ENCODE measurements at regions not wholly inside any gene's neighbourhood (a gene's known extent, or its start where the extent isn't known, plus 50 kb on each side); places are given as distances from the start of the nearest gene placed in this dataset.

DNA sequence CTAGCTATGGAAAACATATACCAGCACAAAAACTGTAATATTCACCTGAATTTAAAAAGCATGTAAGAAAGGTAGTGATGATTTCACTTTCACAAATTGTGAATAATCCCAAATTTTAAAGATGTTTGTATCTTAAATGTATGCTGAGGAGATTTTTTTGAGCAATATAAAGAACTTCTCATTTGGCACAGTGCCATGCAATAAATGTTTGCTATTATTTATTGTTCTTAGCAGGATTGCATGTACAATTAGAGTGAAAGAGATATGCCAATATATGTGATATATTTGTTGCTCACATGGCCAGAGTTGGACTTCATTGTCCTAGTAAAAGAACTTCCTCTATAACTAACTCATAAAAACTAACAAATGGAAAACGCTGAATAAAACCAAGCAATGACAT, 895.1 kb upstream of the KCND2 start:
- no CpG with 5 or more reads among the region's 1 CpG for WGBS (ENCODE audit: insufficient coverage)
- H3K4me1 ChIP-seq (ENCODE audit: control insufficient read depth, insufficient read depth, low read length): no peaks in the 10 kb centered on the region
- H3K36me3 ChIP-seq (ENCODE audit: control insufficient read depth, insufficient read depth, low read length): no peaks in the 10 kb centered on the region

GRCh38 chr7:119382726-119383125, 890.2 kb upstream of the KCND2 start:
- no peaks in the 10 kb centered on the region for H3K27me3 ChIP-seq (ENCODE audit: control insufficient read depth, insufficient read depth, low read length)
- DNase-seq: no peak
- no peaks in the 10 kb centered on the region for H3K4me1 ChIP-seq (ENCODE audit: control insufficient read depth, insufficient read depth, low read length)
- H3K9me3 ChIP-seq (replicated peaks; ENCODE audit: control insufficient read depth, low read depth, low read length): no peaks in the 10 kb centered on the region
- no peak overlapping the region for H3K4me3 ChIP-seq (ENCODE audit: low read length)
- H3K36me3 ChIP-seq (ENCODE audit: control insufficient read depth, insufficient read depth, low read length): no peaks in the 10 kb centered on the region
- no peak overlapping the region for H3K27ac ChIP-seq (ENCODE audit: low read length)

More for the DNA sequence above, 895.1 kb upstream of the KCND2 start:
- DNase-seq: no peak
- Histone ChIP-seq H3K9me3 (replicated peaks; ENCODE audit: control insufficient read depth, low read depth, low read length) (no peaks in the 10 kb centered on the region), H3K27me3 (ENCODE audit: control insufficient read depth, insufficient read depth, low read length) (no peaks in the 10 kb centered on the region), H3K27ac (ENCODE audit: low read length) (no peak overlapping the region), H3K4me3 (ENCODE audit: low read length) (no peak overlapping the region)

GRCh38 chr7:119395024-119395423, 878.0 kb upstream of the KCND2 start:
- no CpG with 5 or more reads among the region's 2 CpGs for WGBS (ENCODE audit: insufficient coverage)
- no peak for DNase-seq
- Histone ChIP-seq H3K27ac (ENCODE audit: low read length) (no peak overlapping the region), H3K4me3 (ENCODE audit: low read length) (no peak overlapping the region), H3K4me1 (ENCODE audit: control insufficient read depth, insufficient read depth, low read length) (no peaks in the 10 kb centered on the region), H3K9me3 (replicated peaks; ENCODE audit: control insufficient read depth, low read depth, low read length) (no peaks in the 10 kb centered on the region), H3K36me3 (ENCODE audit: control insufficient read depth, insufficient read depth, low read length) (no peaks in the 10 kb centered on the region), H3K27me3 (ENCODE audit: control insufficient read depth, insufficient read depth, low read length) (no peaks in the 10 kb centered on the region)

DNA sequence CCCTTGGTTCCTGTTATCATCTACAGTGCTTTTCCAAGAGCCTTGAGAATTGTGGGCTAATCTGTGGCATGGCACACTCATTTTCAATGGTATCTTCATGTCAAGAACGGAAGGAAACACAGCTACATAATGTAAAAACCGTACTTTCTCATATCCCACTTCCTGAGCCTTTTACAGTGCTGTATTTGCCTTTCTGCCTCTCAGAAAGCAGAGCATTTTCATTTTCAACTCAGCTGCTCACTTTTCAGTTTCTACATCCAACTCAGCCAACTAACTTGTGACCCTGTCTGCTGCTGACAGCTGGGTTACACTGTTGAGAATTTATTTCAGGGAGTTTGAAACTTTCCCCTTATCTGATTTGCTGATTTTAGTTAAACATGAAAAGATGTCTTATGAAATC, 875.8 kb upstream of the KCND2 start:
- 50% methylated on average over 1 of the region's 2 CpGs for WGBS (ENCODE audit: insufficient coverage)
- no peak for DNase-seq

GRCh38 chr7:119408596-119408995, 864.4 kb upstream of the KCND2 start:
- peaks cover 1% of the 10 kb centered on the region for H3K9me3 ChIP-seq (replicated peaks; ENCODE audit: control insufficient read depth, low read depth, low read length)
- no CpG with 5 or more reads among the region's 1 CpG for WGBS (ENCODE audit: insufficient coverage)
- H3K27me3 ChIP-seq (ENCODE audit: control insufficient read depth, insufficient read depth, low read length): no peaks in the 10 kb centered on the region
- no peak overlapping the region for H3K4me3 ChIP-seq (ENCODE audit: low read length)
- no peak overlapping the region for H3K27ac ChIP-seq (ENCODE audit: low read length)
- DNase-seq: no peak
- no peaks in the 10 kb centered on the region for H3K36me3 ChIP-seq (ENCODE audit: control insufficient read depth, insufficient read depth, low read length)
- no peaks in the 10 kb centered on the region for H3K4me1 ChIP-seq (ENCODE audit: control insufficient read depth, insufficient read depth, low read length)

More for the DNA sequence above, 875.8 kb upstream of the KCND2 start:
- Histone ChIP-seq H3K4me3 (ENCODE audit: low read length) (no peak overlapping the region), H3K36me3 (ENCODE audit: control insufficient read depth, insufficient read depth, low read length) (no peaks in the 10 kb centered on the region), H3K9me3 (replicated peaks; ENCODE audit: control insufficient read depth, low read depth, low read length) (no peaks in the 10 kb centered on the region), H3K27ac (ENCODE audit: low read length) (no peak overlapping the region), H3K27me3 (ENCODE audit: control insufficient read depth, insufficient read depth, low read length) (no peaks in the 10 kb centered on the region), H3K4me1 (ENCODE audit: control insufficient read depth, insufficient read depth, low read length) (no peaks in the 10 kb centered on the region)

DNA sequence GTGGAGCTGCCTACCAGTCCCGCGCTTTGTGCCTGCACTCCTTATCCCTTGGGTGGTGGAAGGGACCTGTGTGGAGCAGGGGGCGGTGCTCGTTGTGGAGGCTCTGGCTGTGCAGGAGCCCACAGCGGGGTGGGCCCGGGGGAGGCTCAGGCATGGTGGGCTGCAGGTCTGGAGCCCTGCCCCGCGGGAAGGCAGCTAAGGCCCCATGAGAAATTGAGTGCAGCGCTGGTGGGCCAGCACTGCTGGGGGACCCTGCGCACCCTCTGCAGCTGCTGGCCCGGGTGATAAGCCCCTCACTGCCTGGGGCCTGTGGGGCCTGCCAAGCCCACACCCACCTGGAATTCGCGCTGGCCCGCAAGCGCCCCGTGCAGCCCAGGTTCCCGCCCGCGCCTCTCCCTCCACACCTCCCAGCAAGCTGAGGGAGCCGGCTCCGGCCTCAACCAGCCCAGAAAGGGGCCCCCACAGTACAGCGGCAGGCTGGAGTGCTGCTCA, 859.6 kb upstream of the KCND2 start:
- no peaks in the 10 kb centered on the region for H3K4me1 ChIP-seq (ENCODE audit: control insufficient read depth, insufficient read depth, low read length)
- 89% methylated on average over 12 of the region's 22 CpGs for WGBS (ENCODE audit: insufficient coverage)
- H3K27me3 ChIP-seq (ENCODE audit: control insufficient read depth, insufficient read depth, low read length): no peaks in the 10 kb centered on the region
- no peaks in the 10 kb centered on the region for H3K36me3 ChIP-seq (ENCODE audit: control insufficient read depth, insufficient read depth, low read length)
- peaks cover 2% of the 10 kb centered on the region for H3K9me3 ChIP-seq (replicated peaks; ENCODE audit: control insufficient read depth, low read depth, low read length)
- no peak for DNase-seq
- H3K4me3 ChIP-seq (ENCODE audit: low read length): no peak overlapping the region
- no peak overlapping the region for H3K27ac ChIP-seq (ENCODE audit: low read length)

DNA sequence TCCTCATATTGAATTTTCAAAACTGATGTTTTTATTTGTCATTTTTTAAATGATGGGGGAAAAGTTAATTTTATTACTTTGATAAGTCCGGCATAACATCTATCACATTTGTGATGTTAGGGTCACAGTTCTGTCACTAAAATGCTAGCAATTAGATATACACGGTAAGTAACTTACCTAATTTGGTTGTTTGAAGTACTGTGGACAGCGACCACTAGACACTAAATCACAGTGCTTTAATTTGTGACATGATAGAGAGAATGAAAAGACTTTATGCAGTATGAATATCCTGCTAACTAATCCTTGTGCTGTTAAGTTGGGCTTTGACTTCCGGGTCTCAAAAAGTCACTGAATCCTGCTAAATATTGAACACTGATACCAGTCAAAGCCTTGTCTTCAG, 857.3 kb upstream of the KCND2 start:
- no peak for DNase-seq
- no CpG with 5 or more reads among the region's 4 CpGs for WGBS (ENCODE audit: insufficient coverage)
- H3K4me1 ChIP-seq (ENCODE audit: control insufficient read depth, insufficient read depth, low read length): no peaks in the 10 kb centered on the region
- H3K4me3 ChIP-seq (ENCODE audit: low read length): no peak overlapping the region
- H3K27ac ChIP-seq (ENCODE audit: low read length): no peak overlapping the region
- no peaks in the 10 kb centered on the region for H3K27me3 ChIP-seq (ENCODE audit: control insufficient read depth, insufficient read depth, low read length)
- H3K9me3 ChIP-seq (replicated peaks; ENCODE audit: control insufficient read depth, low read depth, low read length): peaks cover 2% of the 10 kb centered on the region
- H3K36me3 ChIP-seq (ENCODE audit: control insufficient read depth, insufficient read depth, low read length): no peaks in the 10 kb centered on the region

DNA sequence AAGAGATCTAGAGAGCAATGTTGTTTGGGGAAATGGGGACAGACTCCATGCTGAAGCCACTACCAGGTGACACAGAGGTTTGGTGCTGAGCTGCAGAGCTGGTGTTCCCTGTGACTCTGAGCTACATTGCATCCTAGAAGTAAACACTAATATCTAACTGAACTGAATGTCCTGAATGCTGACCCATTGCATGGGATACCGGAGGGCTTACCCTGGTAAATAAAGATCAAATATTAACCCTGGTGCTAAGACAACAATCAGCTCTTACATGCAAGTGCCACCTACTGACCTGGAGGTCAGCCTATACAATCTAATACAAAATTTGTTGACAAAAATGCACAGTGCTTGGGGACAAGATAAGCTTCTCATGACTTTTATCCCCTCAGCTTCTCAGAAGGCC, 851.3 kb upstream of the KCND2 start:
- Histone ChIP-seq H3K27me3 (ENCODE audit: control insufficient read depth, insufficient read depth, low read length) (no peaks in the 10 kb centered on the region), H3K36me3 (ENCODE audit: control insufficient read depth, insufficient read depth, low read length) (no peaks in the 10 kb centered on the region), H3K27ac (ENCODE audit: low read length) (no peak overlapping the region), H3K9me3 (replicated peaks; ENCODE audit: control insufficient read depth, low read depth, low read length) (no peaks in the 10 kb centered on the region), H3K4me3 (ENCODE audit: low read length) (no peak overlapping the region), H3K4me1 (ENCODE audit: control insufficient read depth, insufficient read depth, low read length) (no peaks in the 10 kb centered on the region)
- DNase-seq: no peak
- 80% methylated on average over 1 of the region's 1 CpG for WGBS (ENCODE audit: insufficient coverage)

- no peaks in the 10 kb centered on the region for H3K9me3 ChIP-seq (replicated peaks; ENCODE audit: control insufficient read depth, low read depth, low read length)
- H3K36me3 ChIP-seq (ENCODE audit: control insufficient read depth, insufficient read depth, low read length): no peaks in the 10 kb centered on the region
- no peaks in the 10 kb centered on the region for H3K4me1 ChIP-seq (ENCODE audit: control insufficient read depth, insufficient read depth, low read length)
- H3K27me3 ChIP-seq (ENCODE audit: control insufficient read depth, insufficient read depth, low read length): no peaks in the 10 kb centered on the region
- no peak overlapping the region for H3K27ac ChIP-seq (ENCODE audit: low read length)
- no peak for DNase-seq
- WGBS (ENCODE audit: insufficient coverage): no CpG with 5 or more reads among the region's 2 CpGs
- no peak overlapping the region for H3K4me3 ChIP-seq (ENCODE audit: low read length)
These were observed 836.1 kb upstream of the KCND2 start for GRCh38 chr7:119436882-119437281.

DNA sequence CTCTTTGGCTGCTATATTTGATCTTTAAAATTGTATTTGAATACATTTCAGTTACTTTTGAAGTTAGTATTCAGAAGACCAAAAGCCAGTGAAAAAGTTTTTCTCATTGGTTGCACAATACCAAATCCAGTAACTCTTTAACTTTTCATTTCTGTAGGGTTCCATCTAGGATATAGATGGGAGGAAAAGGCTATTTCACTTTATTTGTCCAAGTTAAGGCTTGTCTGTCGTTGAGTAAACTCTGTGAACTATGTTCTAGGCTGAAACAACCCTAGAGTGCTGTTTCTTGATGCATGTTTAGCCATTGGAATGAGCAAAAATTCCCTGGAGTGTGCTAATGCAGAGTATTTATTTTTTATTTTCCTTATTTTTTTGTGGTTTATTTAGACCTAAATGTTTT, 834.7 kb upstream of the KCND2 start:
- Histone ChIP-seq H3K4me3 (ENCODE audit: low read length) (no peak overlapping the region), H3K27me3 (ENCODE audit: control insufficient read depth, insufficient read depth, low read length) (no peaks in the 10 kb centered on the region), H3K9me3 (replicated peaks; ENCODE audit: control insufficient read depth, low read depth, low read length) (no peaks in the 10 kb centered on the region), H3K4me1 (ENCODE audit: control insufficient read depth, insufficient read depth, low read length) (no peaks in the 10 kb centered on the region), H3K27ac (ENCODE audit: low read length) (no peak overlapping the region), H3K36me3 (ENCODE audit: control insufficient read depth, insufficient read depth, low read length) (no peaks in the 10 kb centered on the region)
- no CpG with 5 or more reads among the region's 1 CpG for WGBS (ENCODE audit: insufficient coverage)
- no peak for DNase-seq

DNA sequence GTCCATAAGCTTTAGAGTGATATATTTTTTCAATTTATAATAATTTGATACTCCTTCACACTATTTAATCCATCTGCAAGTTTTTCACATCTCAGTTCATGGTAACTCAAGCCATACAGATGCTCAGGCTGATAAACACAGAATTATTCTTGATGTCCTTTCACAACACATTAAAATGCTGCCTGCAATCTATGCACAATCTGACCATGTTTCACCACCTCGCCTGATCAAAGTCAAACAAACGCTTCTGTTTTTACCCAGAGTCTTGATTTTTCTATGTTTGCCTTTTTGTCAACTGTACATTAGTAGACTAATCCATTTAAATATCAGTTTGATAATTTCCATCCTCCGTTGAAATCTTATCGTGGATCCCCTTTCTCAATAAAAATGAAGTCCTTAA, 833.8 kb upstream of the KCND2 start:
- Histone ChIP-seq H3K27ac (ENCODE audit: low read length) (no peak overlapping the region), H3K27me3 (ENCODE audit: control insufficient read depth, insufficient read depth, low read length) (no peaks in the 10 kb centered on the region), H3K36me3 (ENCODE audit: control insufficient read depth, insufficient read depth, low read length) (no peaks in the 10 kb centered on the region), H3K4me3 (ENCODE audit: low read length) (no peak overlapping the region), H3K9me3 (replicated peaks; ENCODE audit: control insufficient read depth, low read depth, low read length) (no peaks in the 10 kb centered on the region), H3K4me1 (ENCODE audit: control insufficient read depth, insufficient read depth, low read length) (no peaks in the 10 kb centered on the region)
- 50% methylated on average over 1 of the region's 4 CpGs for WGBS (ENCODE audit: insufficient coverage)
- no peak for DNase-seq
